Femur (tissue), 1 donor: ENCODE measurements at regions not wholly inside any gene's neighbourhood (a gene's known extent, or its start where the extent isn't known, plus 50 kb on each side); places are given as distances from the start of the nearest gene placed in this dataset.

ENCODE experiments used
- DNase-seq: peaks from one replicate; pipeline ENCODE4 v3.0.0-alpha.2; 2017

GRCh38 chr9:124179196-124180071 lies 78.3 kb upstream of the NEK6 start:
- DNase-seq, result no peak

- DNase-seq, result peak; percentile 78
Measured at GRCh38 chr9:124180557-124180956, 77.2 kb upstream of the NEK6 start.

GRCh38 chr9:124182741-124183140 lies 75.0 kb upstream of the NEK6 start:
- DNase-seq, result no peak

- no peak for DNase-seq
Measured at GRCh38 chr9:124183772-124184171, 74.0 kb upstream of the NEK6 start.

- no peak for DNase-seq
Measured at GRCh38 chr9:124185413-124185812, 72.3 kb upstream of the NEK6 start.

GRCh38 chr9:124187311-124187710 lies 70.4 kb upstream of the NEK6 start:
- DNase-seq, result no peak

GRCh38 chr9:124188331-124189110 lies 69.2 kb upstream of the NEK6 start:
- DNase-seq, result no peak

- no peak for DNase-seq
Measured at GRCh38 chr9:124190761-124191160, 67.0 kb upstream of the NEK6 start.

GRCh38 chr9:124191691-124192395 lies 65.9 kb upstream of the NEK6 start:
- no peak for DNase-seq

GRCh38 chr9:124196814-124197176 lies 61.0 kb upstream of the NEK6 start:
- DNase-seq, result no peak

GRCh38 chr9:124197177-124198095 lies 60.3 kb upstream of the NEK6 start:
- no peak for DNase-seq

- no peak for DNase-seq
Measured at GRCh38 chr9:124198331-124198730, 59.4 kb upstream of the NEK6 start.

- DNase-seq, result no peak
Measured at GRCh38 chr9:124198948-124199347, 58.8 kb upstream of the NEK6 start.

GRCh38 chr9:124199474-124199873 lies 58.3 kb upstream of the NEK6 start:
- DNase-seq, result no peak

- DNase-seq, result peak; percentile 75
Measured at GRCh38 chr9:124202447-124202971, 55.2 kb upstream of the NEK6 start.

- no peak for DNase-seq
Measured at GRCh38 chr9:124205686-124206352, 51.9 kb upstream of the NEK6 start.

- DNase-seq, result no peak
Measured at GRCh38 chr9:124206391-124206790, 51.4 kb upstream of the NEK6 start.
